Left ventricle myocardium inferior (tissue), 1 donor: ENCODE measurements at regions not wholly inside any gene's neighbourhood (a gene's known extent, or its start where the extent isn't known, plus 50 kb on each side); places are given as distances from the start of the nearest gene placed in this dataset.
"Not testable (repeated sequence)": the region's sequence is repeated elsewhere in the genome, so short reads cannot be mapped to it uniquely, and the experiment has no call there.

Source experiments
- DNase-seq: peaks from one replicate; pipeline ENCODE4 v3.0.0-alpha.2; 2020
- H3K27ac ChIP-seq: fragments of 200-600 bp; replicated peaks from 2 replicates; pipeline ENCODE4 v1.8.0; 2021
- H3K27me3 ChIP-seq: fragments of 200-600 bp; 2 replicates; pipeline ENCODE4 v1.8.0; 2021; ENCODE audit warnings: low read depth
- H3K36me3 ChIP-seq: fragments of 200-600 bp; 2 replicates; pipeline ENCODE4 v1.8.0; 2021
- H3K4me1 ChIP-seq: fragments of 200-600 bp; 2 replicates; pipeline ENCODE4 v1.8.0; 2021
- H3K4me3 ChIP-seq: fragments of 200-600 bp; 2 replicates; pipeline ENCODE4 v1.8.0; 2021; ENCODE audit warnings: mild to moderate bottlenecking, moderate library complexity
- H3K9me3 ChIP-seq: fragments of 200-600 bp; replicated peaks from 2 replicates; pipeline ENCODE4 v1.8.0; 2021
- intact Hi-C: fragments of 100-400 bp; cut with micrococcal nuclease; formaldehyde crosslinking; loops from one replicate; pipeline ENCODE4 v1.11.0; 2022
- TF ChIP-seq, protein P1 (sequence below): fragments of 200-600 bp; IDR thresholded peaks from 2 replicates; pipeline ENCODE4 v1.8.0; 2021; ENCODE audit warnings: antibody characterized with exemption, mild to moderate bottlenecking, borderline replicate concordance
- donor health status: DM: no; HTN: yes; CAD: no; lungs with severe emphysema.

DNA sequence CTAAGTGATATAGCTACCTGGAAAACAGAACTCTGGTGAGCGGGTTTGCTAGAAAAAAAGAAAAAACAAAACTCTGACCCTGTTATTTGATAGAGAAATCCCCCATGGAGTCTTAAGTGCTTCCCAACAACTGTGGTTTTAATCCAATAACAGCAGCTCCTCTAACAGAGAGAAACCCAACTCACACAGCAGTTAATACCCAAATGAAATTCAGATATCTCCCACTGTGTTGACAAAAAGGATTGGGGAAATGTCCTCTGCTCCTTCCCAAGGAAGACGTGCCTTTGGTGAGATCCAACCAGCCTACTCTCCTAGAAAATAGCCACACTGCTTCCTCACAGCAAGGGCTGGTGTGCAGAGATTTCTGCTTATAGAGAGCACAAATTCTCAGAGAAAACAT, 200.4 kb upstream of the FBXL4 start:
- intact Hi-C loops = no loop called here

DNA sequence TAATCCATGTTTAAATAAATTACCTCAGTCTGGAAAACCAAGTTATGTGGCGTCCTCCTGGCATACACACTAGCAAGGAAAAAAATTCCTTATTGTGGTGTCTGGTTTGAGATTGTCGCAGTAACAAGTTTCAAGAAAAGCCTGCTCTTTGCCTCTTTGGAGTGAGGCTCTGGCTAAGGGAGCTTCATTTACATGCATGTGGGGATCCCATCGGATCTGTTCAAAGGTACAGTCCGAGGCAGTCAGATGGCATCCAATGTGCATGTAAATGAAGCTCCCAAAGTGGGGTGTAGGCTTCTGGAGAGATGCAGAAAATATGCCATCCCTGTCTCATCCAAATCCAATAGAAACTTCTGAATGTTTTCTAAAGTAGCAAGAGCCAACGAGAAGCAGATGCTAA, 199.5 kb upstream of the FBXL4 start:
- H3K9me3 ChIP-seq = no peaks in the 10 kb centered on the region
- intact Hi-C loops = no loop called here
- H3K27ac ChIP-seq = no peak overlapping the region
- DNase-seq = no peak
- H3K36me3 ChIP-seq = no peaks in the 10 kb centered on the region
- H3K27me3 ChIP-seq = no peaks in the 10 kb centered on the region
- TF ChIP-seq, protein P1, sequence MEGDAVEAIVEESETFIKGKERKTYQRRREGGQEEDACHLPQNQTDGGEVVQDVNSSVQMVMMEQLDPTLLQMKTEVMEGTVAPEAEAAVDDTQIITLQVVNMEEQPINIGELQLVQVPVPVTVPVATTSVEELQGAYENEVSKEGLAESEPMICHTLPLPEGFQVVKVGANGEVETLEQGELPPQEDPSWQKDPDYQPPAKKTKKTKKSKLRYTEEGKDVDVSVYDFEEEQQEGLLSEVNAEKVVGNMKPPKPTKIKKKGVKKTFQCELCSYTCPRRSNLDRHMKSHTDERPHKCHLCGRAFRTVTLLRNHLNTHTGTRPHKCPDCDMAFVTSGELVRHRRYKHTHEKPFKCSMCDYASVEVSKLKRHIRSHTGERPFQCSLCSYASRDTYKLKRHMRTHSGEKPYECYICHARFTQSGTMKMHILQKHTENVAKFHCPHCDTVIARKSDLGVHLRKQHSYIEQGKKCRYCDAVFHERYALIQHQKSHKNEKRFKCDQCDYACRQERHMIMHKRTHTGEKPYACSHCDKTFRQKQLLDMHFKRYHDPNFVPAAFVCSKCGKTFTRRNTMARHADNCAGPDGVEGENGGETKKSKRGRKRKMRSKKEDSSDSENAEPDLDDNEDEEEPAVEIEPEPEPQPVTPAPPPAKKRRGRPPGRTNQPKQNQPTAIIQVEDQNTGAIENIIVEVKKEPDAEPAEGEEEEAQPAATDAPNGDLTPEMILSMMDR = no peak
- H3K4me3 ChIP-seq = no peak overlapping the region
- no peaks in the 10 kb centered on the region for H3K4me1 ChIP-seq

More for the DNA sequence above, 200.4 kb upstream of the FBXL4 start:
- Histone ChIP-seq H3K36me3 (no peaks in the 10 kb centered on the region), H3K27me3 (no peaks in the 10 kb centered on the region), H3K4me3 (no peak overlapping the region), H3K27ac (no peak overlapping the region), H3K4me1 (no peaks in the 10 kb centered on the region), H3K9me3 (no peaks in the 10 kb centered on the region)
- no peak for DNase-seq
- TF ChIP-seq, protein P1 = no peak

DNA sequence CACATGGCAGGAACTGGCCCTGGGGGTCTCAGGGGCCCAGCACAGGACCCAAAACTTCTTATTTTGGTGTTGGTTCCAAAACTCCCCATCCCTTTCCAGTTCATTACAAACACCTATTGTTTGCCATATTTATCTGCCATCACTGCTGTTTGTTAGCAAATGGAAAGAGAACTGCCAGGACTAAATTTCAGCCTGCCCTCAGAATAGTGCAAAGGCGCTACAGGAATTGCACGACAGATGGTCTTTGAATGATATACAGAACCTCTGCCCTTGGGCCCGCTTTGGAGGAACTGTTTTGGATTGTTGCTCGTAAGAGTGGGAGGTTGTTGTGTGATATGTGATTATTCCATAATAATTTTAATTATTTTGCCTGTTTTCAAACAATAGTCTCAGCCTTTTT, 199.0 kb upstream of the FBXL4 start:
- TF ChIP-seq, protein P1 = no peak
- Histone ChIP-seq H3K27me3 (no peaks in the 10 kb centered on the region), H3K4me3 (no peak overlapping the region), H3K27ac (no peak overlapping the region), H3K4me1 (no peaks in the 10 kb centered on the region), H3K9me3 (no peaks in the 10 kb centered on the region), H3K36me3 (no peaks in the 10 kb centered on the region)
- DNase-seq = no peak
- intact Hi-C loops = no loop called here

DNA sequence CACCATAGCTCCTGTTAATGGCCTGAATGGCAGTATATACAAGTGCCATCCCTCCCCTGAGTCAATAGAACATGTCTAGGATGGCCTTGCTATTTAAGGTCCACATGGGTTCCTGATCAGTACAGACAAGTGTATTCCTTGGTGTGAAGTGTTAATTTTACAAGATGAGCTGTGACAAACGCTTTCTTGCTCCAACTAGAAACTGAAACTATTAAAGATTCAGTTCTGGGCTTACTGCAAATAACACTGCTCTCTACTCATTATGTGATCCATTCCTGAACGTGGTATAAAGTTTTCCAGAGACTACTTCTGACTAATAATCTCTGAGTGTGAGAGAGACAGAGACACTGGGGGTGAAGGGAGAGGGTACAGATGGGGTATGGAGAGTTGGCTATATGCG, 198.0 kb upstream of the FBXL4 start:
- TF ChIP-seq, protein P1 = no peak
- H3K4me3 ChIP-seq = no peak overlapping the region

DNA sequence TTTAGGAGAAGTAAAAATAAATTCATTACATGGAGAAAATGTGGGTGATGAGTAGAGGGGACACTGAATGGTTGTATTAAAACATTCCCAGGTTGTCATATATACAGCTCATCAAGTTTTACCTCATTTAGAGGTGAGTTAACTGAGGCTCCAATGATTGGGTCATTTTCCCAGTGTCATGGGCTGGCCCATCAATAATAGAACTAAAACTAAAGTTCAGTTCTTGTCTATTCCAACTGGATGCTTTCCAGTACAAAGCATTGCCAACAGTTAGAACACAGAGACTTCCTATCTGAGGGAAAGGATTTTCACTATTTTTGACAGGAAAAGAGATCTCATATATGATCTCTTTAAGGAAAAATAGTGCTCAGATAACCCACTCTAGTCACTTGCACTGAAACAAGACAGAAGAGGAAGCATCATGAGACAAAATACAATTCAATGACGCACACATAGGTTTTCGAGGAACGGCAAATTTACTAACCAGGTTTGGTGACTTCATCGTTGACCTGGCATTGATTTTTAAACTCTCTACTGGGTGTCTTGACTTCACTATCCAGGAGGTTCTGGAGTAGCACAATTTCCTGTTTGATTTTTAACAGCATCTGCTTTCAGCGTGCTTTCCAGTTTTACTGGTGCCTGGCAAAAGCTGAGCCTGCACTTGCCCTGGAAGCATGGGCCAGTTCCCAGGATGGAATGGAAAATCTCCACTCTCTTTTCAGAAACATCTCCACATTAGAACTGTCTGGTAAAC, 195.5 kb upstream of the FBXL4 start:
- H3K4me3 ChIP-seq = no peak overlapping the region

More for the DNA sequence above, 198.0 kb upstream of the FBXL4 start:
- H3K9me3 ChIP-seq = no peaks in the 10 kb centered on the region
- intact Hi-C loops = no loop called here
- DNase-seq = no peak
- no peaks in the 10 kb centered on the region for H3K36me3 ChIP-seq
- H3K4me1 ChIP-seq = no peaks in the 10 kb centered on the region
- no peak overlapping the region for H3K27ac ChIP-seq
- no peaks in the 10 kb centered on the region for H3K27me3 ChIP-seq

DNA sequence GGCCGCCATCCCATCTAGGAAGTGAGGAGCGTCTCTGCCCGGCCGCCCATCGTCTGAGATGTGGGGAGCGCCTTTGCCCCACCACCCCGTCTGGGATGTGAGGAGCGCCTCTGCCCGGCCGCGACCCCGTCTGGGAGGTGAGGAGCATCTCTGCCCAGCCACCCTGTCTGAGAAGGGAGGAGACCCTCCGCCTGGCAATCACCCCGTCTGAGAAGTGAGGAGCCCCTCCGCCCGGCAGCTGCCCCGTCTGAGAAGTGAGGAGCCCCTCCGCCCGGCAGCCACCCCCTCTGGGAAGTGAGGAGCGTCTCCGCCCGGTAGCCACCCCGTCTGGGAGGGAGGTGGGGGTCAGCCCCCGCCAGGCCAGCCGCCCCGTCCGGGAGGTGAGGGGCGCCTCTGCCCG, 194.2 kb upstream of the FBXL4 start:
- intact Hi-C loops, H3K27ac ChIP-seq, H3K4me1 ChIP-seq, H3K4me3 ChIP-seq, H3K9me3 ChIP-seq, DNase-seq, H3K36me3 ChIP-seq, H3K27me3 ChIP-seq: not testable (repeated sequence)

More for the DNA sequence above, 195.5 kb upstream of the FBXL4 start:
- TF ChIP-seq, protein P1 = no peak
- no peaks in the 10 kb centered on the region for H3K36me3 ChIP-seq
- no peak overlapping the region for H3K27ac ChIP-seq
- DNase-seq = no peak
- no peaks in the 10 kb centered on the region for H3K27me3 ChIP-seq
- intact Hi-C loops = no loop called here
- no peaks in the 10 kb centered on the region for H3K9me3 ChIP-seq
- H3K4me1 ChIP-seq = no peaks in the 10 kb centered on the region
